ENCODE measurements at regions not wholly inside any gene's neighbourhood (a gene's known extent, or its start where the extent isn't known, plus 50 kb on each side); places are given as distances from the start of the nearest gene placed in this dataset.

GRCh38 chr3:40975711-40976121 is 223.6 kb upstream of the CTNNB1 start:
- intact Hi-C loops (cut with DNase I), result loop anchor here (10.0 kb wide), 2 partner anchors 391 to 511 kb away; no protein-coding TSS in a partner anchor
- peak overlapping the region in 1 of 3 donors; percentile 1 for H3K27ac ChIP-seq
- H3K4me1 ChIP-seq, result peaks cover 17 to 29% of the 10 kb centered on the region in 2 donors
- 68 to 74% methylated on average over 6 of the region's 6 CpGs for WGBS, 2 donors
- H3K36me3 ChIP-seq, result no peaks in the 10 kb centered on the region
- no peaks in the 10 kb centered on the region for H3K27me3 ChIP-seq
- H3K4me3 ChIP-seq (replicated peaks in 1 of 3), result no peak overlapping the region
- no peaks in the 10 kb centered on the region for H3K9me3 ChIP-seq
- TF ChIP-seq CTCF (IDR thresholded peaks at IDR 0.05) (no peak), POLR2A (IDR thresholded peaks at IDR 0.05) (no peak)
- no peak for DNase-seq

- H3K4me3 ChIP-seq (replicated peaks in 1 of 3), result no peak overlapping the region
- H3K27ac ChIP-seq, result peak overlapping the region in 1 of 3 donors; percentile 1
- WGBS, 2 donors, result 82 to 86% methylated on average over 2 of the region's 2 CpGs
- peaks cover 12 to 24% of the 10 kb centered on the region in 2 donors for H3K4me1 ChIP-seq
- no peaks in the 10 kb centered on the region for H3K9me3 ChIP-seq
- H3K36me3 ChIP-seq, result no peaks in the 10 kb centered on the region
- TF ChIP-seq CTCF (IDR thresholded peaks at IDR 0.05) (no peak), POLR2A (IDR thresholded peaks at IDR 0.05) (no peak)
- no peak for DNase-seq
- intact Hi-C loops (cut with DNase I), result loop anchor here (10.0 kb wide), 2 partner anchors 391 to 511 kb away; no protein-coding TSS in a partner anchor
- H3K27me3 ChIP-seq, result no peaks in the 10 kb centered on the region
These were observed 223.1 kb upstream of the CTNNB1 start for GRCh38 chr3:40976241-40976640.

DNA sequence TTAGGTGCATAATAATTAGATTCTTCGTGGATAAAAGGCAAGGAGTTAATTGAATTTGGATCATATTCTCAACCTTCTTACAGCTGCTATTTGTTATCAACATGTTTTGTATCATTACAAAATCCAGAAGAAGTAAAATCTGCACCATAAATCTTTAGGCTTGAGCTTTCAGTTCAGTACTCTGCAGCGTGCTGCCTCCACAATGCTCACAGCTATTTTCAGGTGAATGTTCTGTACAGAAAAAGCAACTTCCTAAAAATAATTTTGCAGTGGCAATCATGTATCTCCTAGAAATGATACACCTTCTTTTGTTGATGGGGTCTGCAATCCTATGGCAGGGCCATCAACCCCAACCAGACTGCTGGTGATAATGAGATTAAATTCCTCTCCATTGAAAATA is 220.9 kb upstream of the CTNNB1 start:
- no peaks in the 10 kb centered on the region for H3K36me3 ChIP-seq
- DNase-seq, result no peak
- no peak overlapping the region for H3K4me3 ChIP-seq (replicated peaks in 1 of 3)
- TF ChIP-seq POLR2A (IDR thresholded peaks at IDR 0.05) (no peak), CTCF (IDR thresholded peaks at IDR 0.05) (no peak)
- H3K27me3 ChIP-seq, result no peaks in the 10 kb centered on the region
- 86 to 91% methylated on average over 2 of the region's 2 CpGs for WGBS, 2 donors
- intact Hi-C loops (cut with DNase I), result loop anchor here (10.0 kb wide), 2 partner anchors 394 to 514 kb away; no protein-coding TSS in a partner anchor
- H3K27ac ChIP-seq, result no peak overlapping the region
- H3K9me3 ChIP-seq, result no peaks in the 10 kb centered on the region
- peaks cover 0 to 5% of the 10 kb centered on the region in 2 donors for H3K4me1 ChIP-seq

DNA sequence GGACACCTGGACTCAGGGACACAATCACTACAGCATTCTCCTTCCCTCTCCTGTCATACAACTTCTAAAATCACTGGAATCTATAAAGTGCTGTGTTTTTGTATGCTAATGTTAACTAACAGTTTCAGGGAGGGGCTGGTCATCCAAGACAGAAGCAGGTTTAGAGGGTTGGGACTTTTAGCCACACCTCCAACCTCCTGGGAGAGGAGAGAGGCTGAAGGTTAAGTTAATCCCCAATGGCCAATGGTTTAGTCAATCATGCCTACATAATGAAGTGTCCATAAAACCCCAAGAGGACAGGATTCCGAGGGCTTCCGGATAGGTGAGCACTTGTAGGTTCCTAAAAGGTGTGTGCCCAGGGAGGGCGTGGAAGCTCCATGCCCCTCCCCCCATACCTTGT is 219.3 kb upstream of the CTNNB1 start:
- no peak for DNase-seq
- H3K4me1 ChIP-seq, result peaks cover 0 to 4% of the 10 kb centered on the region in 2 donors
- no peaks in the 10 kb centered on the region for H3K36me3 ChIP-seq
- no peak overlapping the region for H3K4me3 ChIP-seq (replicated peaks in 1 of 3)
- intact Hi-C loops (cut with DNase I), result loop anchor here (10.0 kb wide), 2 partner anchors 395 to 515 kb away; no protein-coding TSS in a partner anchor
- H3K27me3 ChIP-seq, result no peaks in the 10 kb centered on the region
- H3K27ac ChIP-seq, result no peak overlapping the region
- H3K9me3 ChIP-seq, result no peaks in the 10 kb centered on the region
- 93 to 98% methylated on average over 3 of the region's 3 CpGs for WGBS, 2 donors
- TF ChIP-seq CTCF (IDR thresholded peaks at IDR 0.05) (no peak), POLR2A (IDR thresholded peaks at IDR 0.05) (no peak)

- no peak overlapping the region for H3K27ac ChIP-seq
- H3K27me3 ChIP-seq, result no peaks in the 10 kb centered on the region
- DNase-seq, result no peak
- intact Hi-C loops (cut with DNase I), result no loop called here
- H3K4me1 ChIP-seq, result no peaks in the 10 kb centered on the region
- H3K4me3 ChIP-seq (replicated peaks in 1 of 3), result no peak overlapping the region
- TF ChIP-seq POLR2A (IDR thresholded peaks at IDR 0.05) (no peak), CTCF (IDR thresholded peaks at IDR 0.05) (no peak)
- 93 to 95% methylated on average over 4 of the region's 4 CpGs for WGBS, 2 donors
- H3K9me3 ChIP-seq, result no peaks in the 10 kb centered on the region
- H3K36me3 ChIP-seq, result no peaks in the 10 kb centered on the region
These were observed 218.8 kb upstream of the CTNNB1 start for GRCh38 chr3:40980467-40980866.

Data from thyroid gland (tissue), 4 donors.